ENCODE measurements at regions not wholly inside any gene's neighbourhood (a gene's known extent, or its start where the extent isn't known, plus 50 kb on each side); places are given as distances from the start of the nearest gene placed in this dataset.

DNA sequence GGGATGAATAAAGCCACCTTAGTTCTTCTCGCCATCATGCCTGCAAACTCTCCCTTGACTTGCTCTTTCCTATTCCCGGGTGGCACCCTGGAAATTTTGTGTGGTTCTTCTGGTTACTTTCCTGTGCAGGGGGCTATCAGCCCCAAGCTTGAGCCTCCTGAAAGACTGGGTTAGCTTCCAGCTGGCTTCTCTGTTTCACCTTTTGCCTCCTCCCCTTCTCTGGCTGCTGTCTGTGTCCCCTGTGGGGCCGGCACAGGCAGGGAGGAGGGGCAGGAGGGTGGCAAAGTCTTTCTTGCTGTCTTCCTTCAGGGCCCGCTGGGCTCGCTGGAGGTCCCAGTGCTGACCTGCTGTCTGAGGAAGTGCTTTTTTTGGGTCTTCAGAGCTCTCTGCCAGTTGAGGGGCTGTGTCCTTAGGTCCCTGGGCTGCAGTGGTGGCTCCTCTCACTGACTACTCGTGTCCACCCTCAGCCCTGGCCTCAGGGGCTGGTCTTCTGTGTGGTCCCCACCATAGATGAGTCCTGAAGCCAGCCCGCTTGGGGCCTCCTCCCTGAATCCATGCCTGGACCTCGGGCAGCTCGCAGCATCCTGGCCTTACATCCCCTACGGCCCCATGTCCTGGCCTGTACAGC, 196.5 kb downstream of the KLF13 start:
- TF ChIP-seq, protein P1, sequence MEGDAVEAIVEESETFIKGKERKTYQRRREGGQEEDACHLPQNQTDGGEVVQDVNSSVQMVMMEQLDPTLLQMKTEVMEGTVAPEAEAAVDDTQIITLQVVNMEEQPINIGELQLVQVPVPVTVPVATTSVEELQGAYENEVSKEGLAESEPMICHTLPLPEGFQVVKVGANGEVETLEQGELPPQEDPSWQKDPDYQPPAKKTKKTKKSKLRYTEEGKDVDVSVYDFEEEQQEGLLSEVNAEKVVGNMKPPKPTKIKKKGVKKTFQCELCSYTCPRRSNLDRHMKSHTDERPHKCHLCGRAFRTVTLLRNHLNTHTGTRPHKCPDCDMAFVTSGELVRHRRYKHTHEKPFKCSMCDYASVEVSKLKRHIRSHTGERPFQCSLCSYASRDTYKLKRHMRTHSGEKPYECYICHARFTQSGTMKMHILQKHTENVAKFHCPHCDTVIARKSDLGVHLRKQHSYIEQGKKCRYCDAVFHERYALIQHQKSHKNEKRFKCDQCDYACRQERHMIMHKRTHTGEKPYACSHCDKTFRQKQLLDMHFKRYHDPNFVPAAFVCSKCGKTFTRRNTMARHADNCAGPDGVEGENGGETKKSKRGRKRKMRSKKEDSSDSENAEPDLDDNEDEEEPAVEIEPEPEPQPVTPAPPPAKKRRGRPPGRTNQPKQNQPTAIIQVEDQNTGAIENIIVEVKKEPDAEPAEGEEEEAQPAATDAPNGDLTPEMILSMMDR (IDR thresholded peaks at IDR 0.05; ENCODE audit: insufficient read depth, low read depth, low read length), result no peak
- TF ChIP-seq EZH2 (IDR thresholded peaks at IDR 0.05; ENCODE audit: insufficient read depth, low read length), result no peak
